ENCODE measurements at regions not wholly inside any gene's neighbourhood (a gene's known extent, or its start where the extent isn't known, plus 50 kb on each side); places are given as distances from the start of the nearest gene placed in this dataset.
A peak's percentile ranks its signal among the peaks of the same experiment; 100 is the strongest.

GRCh38 chr3:40770061-40770460, 245.3 kb downstream of the ZNF621 start:
- Histone ChIP-seq H3K4me1 (peaks cover 0 to 36% (median 5%) of the 10 kb centered on the region in 12 donors), H3K27ac (peak overlapping the region in 6 of 12 donors; percentile 6 to 54 (median 36)), H3K4me3 (no peak overlapping the region), H3K36me3 (no peaks in the 10 kb centered on the region), H3K9me3 (no peaks in the 10 kb centered on the region), H3K27me3 (no peaks in the 10 kb centered on the region)
- WGBS, 4 donors, result 53 to 71% (median 61%) methylated on average over 4 of the region's 4 CpGs
- no peak for TF ChIP-seq POLR2A (IDR thresholded peaks at IDR 0.05)
- TF ChIP-seq CTCF (IDR thresholded peaks at IDR 0.05), result no peak
- ATAC-seq, result peak in 2 of 4 donors; percentile 16 to 82
- DNase-seq, result no peak
- intact Hi-C loops (cut with DNase I), result loop anchor here in 1 of 10 donors (5.0 kb wide), 1 partner anchor 107 kb away; no protein-coding TSS in a partner anchor

GRCh38 chr3:40771112-40771511, 246.4 kb downstream of the ZNF621 start:
- DNase-seq, result no peak
- no peak overlapping the region for H3K4me3 ChIP-seq
- H3K27ac ChIP-seq, result peak overlapping the region in 1 of 12 donors; percentile 23
- WGBS, 4 donors, result 77 to 98% (median 86%) methylated on average over 3 of the region's 3 CpGs
- no peak for TF ChIP-seq CTCF (IDR thresholded peaks at IDR 0.05)
- no peak for TF ChIP-seq POLR2A (IDR thresholded peaks at IDR 0.05)
- intact Hi-C loops (cut with DNase I), result loop anchor here in 1 of 10 donors (5.0 kb wide), 1 partner anchor 106 kb away; no protein-coding TSS in a partner anchor
- H3K4me1 ChIP-seq, result peaks cover 0 to 35% (median 2%) of the 10 kb centered on the region in 12 donors
- H3K9me3 ChIP-seq, result no peaks in the 10 kb centered on the region
- no peak for ATAC-seq
- H3K36me3 ChIP-seq, result no peaks in the 10 kb centered on the region
- H3K27me3 ChIP-seq, result no peaks in the 10 kb centered on the region

GRCh38 chr3:40779039-40779438, 254.3 kb downstream of the ZNF621 start:
- DNase-seq (no peak), ATAC-seq (peak in 1 of 4 donors; percentile 40)
- peak overlapping the region in 10 of 12 donors; percentile 24 to 93 (median 81) for H3K27ac ChIP-seq

More at GRCh38 chr3:40779039-40779438, 254.3 kb downstream of the ZNF621 start:
- no peaks in the 10 kb centered on the region for H3K27me3 ChIP-seq
- no peaks in the 10 kb centered on the region for H3K36me3 ChIP-seq
- peaks cover 0 to 32% (median 26%) of the 10 kb centered on the region in 12 donors for H3K4me1 ChIP-seq
- no peak for TF ChIP-seq POLR2A (IDR thresholded peaks at IDR 0.05)
- peak in 1 of 12 donors; percentile 16 for TF ChIP-seq CTCF (IDR thresholded peaks at IDR 0.05)
- WGBS, 4 donors, result 66 to 80% (median 75%) methylated on average over 6 of the region's 6 CpGs
- no peak overlapping the region for H3K4me3 ChIP-seq
- intact Hi-C loops (cut with DNase I), result loop anchor here in 2 of 10 donors (5.0 kb wide), 2 partner anchors 193 to 418 kb away; partner anchors contain the start of gene CTNNB1 (in 1 of the 2)
- no peaks in the 10 kb centered on the region for H3K9me3 ChIP-seq

Data from heart left ventricle (tissue), 16 donors.